ENCODE measurements at regions not wholly inside any gene's neighbourhood (a gene's known extent, or its start where the extent isn't known, plus 50 kb on each side); places are given as distances from the start of the nearest gene placed in this dataset.
"Not testable (repeated sequence)": the region's sequence is repeated elsewhere in the genome, so short reads cannot be mapped to it uniquely, and the experiment has no call there.

GRCh38 chr2:87511195-87511778, 236.6 kb upstream of the PLGLB2 start:
- not testable (repeated sequence) for TF ChIP-seq CTCF, POLR2A (IDR thresholded peaks at IDR 0.05)

Measured in lower leg skin (tissue), 3 donors.